Caco-2 (cell line): ENCODE measurements at regions not wholly inside any gene's neighbourhood (a gene's known extent, or its start where the extent isn't known, plus 50 kb on each side); places are given as distances from the start of the nearest gene placed in this dataset.

Experiments used
- BruUV-seq: library from RNA; stranded (reverse); fragments of 400-500 nt; replicated peaks from 2 replicates; lab custom pipeline; 2021; lab: Mats Ljungman, UMichigan
- CTCF ChIA-PET: fragments of 300-600 bp; sonication (Branson Sonifier 250); formaldehyde crosslinking; loops from one replicate; lab custom pipeline; 2022; ENCODE audit warnings: antibody characterized with exemption; lab: Charles Lee
- POLR2A ChIA-PET: fragments of 300-600 bp; sonication (Branson Sonifier 250); formaldehyde crosslinking; loops from one replicate; lab custom pipeline; 2022; ENCODE audit warnings: antibody characterized with exemption; lab: Charles Lee
- DNase-seq, 2 experiments: peaks; one replicate each; pipeline versions ENCODE4 v3.0.0 to v3.0.0-alpha.2; 2020 to 2022
- H3K27me3 ChIP-seq: replicated peaks from 2 replicates; pipeline ENCODE4 v1.6.0; 2011; ENCODE audit warnings: low read length; ENCODE audit not compliant: control insufficient read depth, insufficient read depth
- H3K36me3 ChIP-seq: 2 replicates; pipeline ENCODE4 v1.5.1; 2011; ENCODE audit warnings: low read length; ENCODE audit not compliant: control insufficient read depth, insufficient read depth
- H3K4me1 ChIP-seq: fragments of 250-450 bp; sonication (Bioruptor Pico); 2 replicates; pipeline ENCODE4 v1.5.1; 2020; ENCODE audit warnings: mild to moderate bottlenecking
- H3K4me3 ChIP-seq: 2 replicates; pipeline ENCODE4 v1.5.1; 2011; ENCODE audit warnings: low read depth, mild to moderate bottlenecking, control low read depth, low read length
- H3K9me3 ChIP-seq: fragments of 250-450 bp; sonication (Bioruptor Pico); 2 replicates; pipeline ENCODE4 v1.5.1; 2020; ENCODE audit warnings: mild to moderate bottlenecking, moderate library complexity
- H3K27ac Mint-ChIP-seq: one replicate; pipeline ENCODE4 v1.8.0; 2022; ENCODE audit warnings: mixed read lengths; ENCODE audit not compliant: unreplicated experiment
- H3K27me3 Mint-ChIP-seq: one replicate; pipeline ENCODE4 v1.8.0; 2022; ENCODE audit warnings: mixed read lengths; ENCODE audit not compliant: insufficient read depth, unreplicated experiment
- H3K36me3 Mint-ChIP-seq: one replicate; pipeline ENCODE4 v1.8.0; 2022; ENCODE audit warnings: mild to moderate bottlenecking, mixed read lengths; ENCODE audit not compliant: insufficient read depth, unreplicated experiment
- H3K4me1 Mint-ChIP-seq: one replicate; pipeline ENCODE4 v1.8.0; 2022; ENCODE audit warnings: low read depth, mixed read lengths; ENCODE audit not compliant: unreplicated experiment
- H3K4me3 Mint-ChIP-seq: one replicate; pipeline ENCODE4 v1.8.0; 2022; ENCODE audit warnings: mild to moderate bottlenecking, moderate library complexity, mixed read lengths; ENCODE audit not compliant: unreplicated experiment
- H3K9me3 Mint-ChIP-seq: one replicate; pipeline ENCODE4 v1.8.0; 2022; ENCODE audit warnings: mixed read lengths; ENCODE audit not compliant: unreplicated experiment
- CTCF ChIP-seq, 2 experiments: fragments of 200-600 bp in 1 of 2; IDR thresholded peaks; 1 replicate in 1 of 2; 2 replicates in 1 of 2; pipeline versions ENCODE4 v1.5.1 to v1.8.0; 2011 to 2022; ENCODE audit warnings: antibody characterized with exemption in 1 of 2, control low read depth in 1 of 2, inconsistent platforms in 1 of 2, low read depth in 1 of 2, low read length in 1 of 2, mild to moderate bottlenecking in 1 of 2, moderate library complexity in 1 of 2; ENCODE audit not compliant: insufficient read depth in 1 of 2, severe bottlenecking in 1 of 2, unreplicated experiment in 1 of 2
- intact Hi-C: fragments of 100-400 bp; cut with micrococcal nuclease; formaldehyde crosslinking; loops from one replicate; pipeline ENCODE4 v1.10.0; 2022; ENCODE audit not compliant: unreplicated experiment

- Histone ChIP-seq H3K36me3 (no peaks in the 10 kb centered on the region), H3K4me1 (no peaks in the 10 kb centered on the region), H3K27me3 (no peaks in the 10 kb centered on the region), H3K9me3 (peaks cover 4% of the 10 kb centered on the region; the same call in 1 of the 2 replicates), H3K4me3 (no peak overlapping the region)
- Mint-ChIP-seq H3K4me1 (no peaks in the 10 kb centered on the region), H3K27ac (no peak overlapping the region), H3K36me3 (no peaks in the 10 kb centered on the region), H3K9me3 (no peaks in the 10 kb centered on the region), H3K4me3 (no peak overlapping the region), H3K27me3 (peaks cover 8% of the 10 kb centered on the region)
- ChIA-PET POLR2A (no interaction called here), CTCF (no interaction called here)
- BruUV-seq: no TSS peak
- intact Hi-C loops: no loop called here
- TF ChIP-seq CTCF (IDR thresholded peaks at IDR 0.05; ENCODE audit: insufficient read depth in 1 of 2, low read depth in 1 of 2, low read length in 1 of 2, severe bottlenecking in 1 of 2, unreplicated experiment in 1 of 2): no peak
- DNase-seq: no peak
Observed at GRCh38 chr17:77534137-77534536, 393.4 kb downstream of the SEC14L1 start.

GRCh38 chr17:77535435-77535834, 394.7 kb downstream of the SEC14L1 start:
- no peak for DNase-seq
- H3K9me3 ChIP-seq: peaks cover 4% of the 10 kb centered on the region; the same call in 1 of the 2 replicates
- Mint-ChIP-seq H3K27me3 (peaks cover 16% of the 10 kb centered on the region), H3K36me3 (no peaks in the 10 kb centered on the region), H3K9me3 (no peaks in the 10 kb centered on the region), H3K27ac (no peak overlapping the region), H3K4me3 (no peak overlapping the region), H3K4me1 (no peaks in the 10 kb centered on the region)
- POLR2A ChIA-PET: no interaction called here
- TF ChIP-seq CTCF (IDR thresholded peaks at IDR 0.05; ENCODE audit: insufficient read depth in 1 of 2, low read depth in 1 of 2, low read length in 1 of 2, severe bottlenecking in 1 of 2, unreplicated experiment in 1 of 2): no peak
- no peaks in the 10 kb centered on the region for H3K36me3 ChIP-seq
- no peaks in the 10 kb centered on the region for H3K4me1 ChIP-seq
- no TSS peak for BruUV-seq
- CTCF ChIA-PET: no interaction called here
- intact Hi-C loops: no loop called here
- H3K27me3 ChIP-seq: no peaks in the 10 kb centered on the region
- H3K4me3 ChIP-seq: no peak overlapping the region

- Histone ChIP-seq H3K4me1 (no peaks in the 10 kb centered on the region), H3K4me3 (no peak overlapping the region), H3K27me3 (no peaks in the 10 kb centered on the region), H3K36me3 (no peaks in the 10 kb centered on the region), H3K9me3 (peaks cover 4% of the 10 kb centered on the region; the same call in 1 of the 2 replicates)
- Mint-ChIP-seq H3K27me3 (peaks cover 17% of the 10 kb centered on the region), H3K4me1 (no peaks in the 10 kb centered on the region), H3K4me3 (no peak overlapping the region), H3K9me3 (no peaks in the 10 kb centered on the region), H3K27ac (no peak overlapping the region), H3K36me3 (no peaks in the 10 kb centered on the region)
- no peak for TF ChIP-seq CTCF (IDR thresholded peaks at IDR 0.05; ENCODE audit: insufficient read depth in 1 of 2, low read depth in 1 of 2, low read length in 1 of 2, severe bottlenecking in 1 of 2, unreplicated experiment in 1 of 2)
- intact Hi-C loops: no loop called here
- ChIA-PET POLR2A (no interaction called here), CTCF (no interaction called here)
- no TSS peak for BruUV-seq
- DNase-seq: no peak
Observed at GRCh38 chr17:77535892-77536291, 395.1 kb downstream of the SEC14L1 start.
